Stimulated activated naive CD8-positive, alpha-beta T cell treated with anti-CD3 and anti-CD28 coated beads, Interleukin-15, Interleukin-2, amounts not matched to agents 100 ng/mL and 50 ng/mL, for 24 hours (primary cell): ENCODE measurements at regions not wholly inside any gene's neighbourhood (a gene's known extent, or its start where the extent isn't known, plus 50 kb on each side); places are given as distances from the start of the nearest gene placed in this dataset.

ENCODE experiments used
- H3K27ac Mint-ChIP-seq: one replicate; pipeline ENCODE4 v1.8.0; 2021; ENCODE audit warnings: mild to moderate bottlenecking, mixed read lengths
- H3K27me3 Mint-ChIP-seq: one replicate; pipeline ENCODE4 v1.8.0; 2021; ENCODE audit warnings: mixed read lengths
- H3K36me3 Mint-ChIP-seq: one replicate; pipeline ENCODE4 v1.8.0; 2021; ENCODE audit warnings: low read depth, mixed read lengths
- H3K4me1 Mint-ChIP-seq: one replicate; pipeline ENCODE4 v1.8.0; 2021; ENCODE audit warnings: low read depth, mixed read lengths
- H3K4me3 Mint-ChIP-seq: one replicate; pipeline ENCODE4 v1.8.0; 2021; ENCODE audit warnings: mild to moderate bottlenecking, mixed read lengths
- H3K9me3 Mint-ChIP-seq: one replicate; pipeline ENCODE4 v1.8.0; 2021; ENCODE audit warnings: mixed read lengths

GRCh38 chr13:89738072-89738471 lies 1609.4 kb upstream of the MIR17HG start:
- Mint-ChIP-seq H3K27me3 (no peaks in the 10 kb centered on the region), H3K4me3 (no peak overlapping the region), H3K4me1 (no peaks in the 10 kb centered on the region)

GRCh38 chr13:89740994-89741685 lies 1606.3 kb upstream of the MIR17HG start:
- H3K4me1 Mint-ChIP-seq: no peaks in the 10 kb centered on the region

More at GRCh38 chr13:89738072-89738471, 1609.4 kb upstream of the MIR17HG start:
- H3K27ac Mint-ChIP-seq: no peak overlapping the region
- H3K36me3 Mint-ChIP-seq: no peaks in the 10 kb centered on the region
- peaks cover 5% of the 10 kb centered on the region for H3K9me3 Mint-ChIP-seq

GRCh38 chr13:89746554-89746953 lies 1600.9 kb upstream of the MIR17HG start:
- Mint-ChIP-seq H3K4me3 (no peak overlapping the region), H3K27ac (no peak overlapping the region), H3K4me1 (no peaks in the 10 kb centered on the region), H3K36me3 (no peaks in the 10 kb centered on the region), H3K27me3 (no peaks in the 10 kb centered on the region), H3K9me3 (peaks cover 9% of the 10 kb centered on the region)

More at GRCh38 chr13:89740994-89741685, 1606.3 kb upstream of the MIR17HG start:
- Mint-ChIP-seq H3K9me3 (no peaks in the 10 kb centered on the region), H3K36me3 (no peaks in the 10 kb centered on the region), H3K4me3 (no peak overlapping the region), H3K27me3 (no peaks in the 10 kb centered on the region), H3K27ac (no peak overlapping the region)

GRCh38 chr13:89748716-89749115 lies 1598.8 kb upstream of the MIR17HG start:
- H3K9me3 Mint-ChIP-seq: peaks cover 9% of the 10 kb centered on the region
- H3K4me3 Mint-ChIP-seq: no peak overlapping the region
- H3K27me3 Mint-ChIP-seq: no peaks in the 10 kb centered on the region
- no peaks in the 10 kb centered on the region for H3K36me3 Mint-ChIP-seq
- no peak overlapping the region for H3K27ac Mint-ChIP-seq
- H3K4me1 Mint-ChIP-seq: no peaks in the 10 kb centered on the region

GRCh38 chr13:89749888-89750287 lies 1597.6 kb upstream of the MIR17HG start:
- H3K36me3 Mint-ChIP-seq: no peaks in the 10 kb centered on the region
- no peak overlapping the region for H3K27ac Mint-ChIP-seq
- H3K4me3 Mint-ChIP-seq: no peak overlapping the region
- H3K9me3 Mint-ChIP-seq: peaks cover 9% of the 10 kb centered on the region
- H3K27me3 Mint-ChIP-seq: no peaks in the 10 kb centered on the region
- no peaks in the 10 kb centered on the region for H3K4me1 Mint-ChIP-seq

- Mint-ChIP-seq H3K4me1 (no peaks in the 10 kb centered on the region), H3K27ac (no peak overlapping the region), H3K27me3 (no peaks in the 10 kb centered on the region), H3K9me3 (peaks cover 9% of the 10 kb centered on the region), H3K4me3 (no peak overlapping the region), H3K36me3 (no peaks in the 10 kb centered on the region)
Measured at GRCh38 chr13:89750371-89750770, 1597.1 kb upstream of the MIR17HG start.

GRCh38 chr13:89751432-89751930 lies 1596.0 kb upstream of the MIR17HG start:
- H3K27ac Mint-ChIP-seq: no peak overlapping the region
- no peaks in the 10 kb centered on the region for H3K27me3 Mint-ChIP-seq
- no peaks in the 10 kb centered on the region for H3K4me1 Mint-ChIP-seq
- H3K9me3 Mint-ChIP-seq: peaks cover 13% of the 10 kb centered on the region
- H3K36me3 Mint-ChIP-seq: no peaks in the 10 kb centered on the region
- no peak overlapping the region for H3K4me3 Mint-ChIP-seq

GRCh38 chr13:89752394-89752793 lies 1595.1 kb upstream of the MIR17HG start:
- H3K27me3 Mint-ChIP-seq: no peaks in the 10 kb centered on the region
- no peaks in the 10 kb centered on the region for H3K4me1 Mint-ChIP-seq
- H3K9me3 Mint-ChIP-seq: peaks cover 15% of the 10 kb centered on the region
- H3K36me3 Mint-ChIP-seq: no peaks in the 10 kb centered on the region
- H3K4me3 Mint-ChIP-seq: no peak overlapping the region
- no peak overlapping the region for H3K27ac Mint-ChIP-seq

- Mint-ChIP-seq H3K27ac (no peak overlapping the region), H3K36me3 (no peaks in the 10 kb centered on the region), H3K4me3 (no peak overlapping the region), H3K27me3 (no peaks in the 10 kb centered on the region), H3K4me1 (no peaks in the 10 kb centered on the region), H3K9me3 (peaks cover 25% of the 10 kb centered on the region)
Measured at GRCh38 chr13:89755729-89756492, 1591.6 kb upstream of the MIR17HG start.

GRCh38 chr13:89763005-89763404 lies 1584.5 kb upstream of the MIR17HG start:
- Mint-ChIP-seq H3K4me1 (no peaks in the 10 kb centered on the region), H3K9me3 (peaks cover 15% of the 10 kb centered on the region), H3K27ac (no peak overlapping the region), H3K4me3 (no peak overlapping the region), H3K27me3 (no peaks in the 10 kb centered on the region), H3K36me3 (no peaks in the 10 kb centered on the region)

GRCh38 chr13:89783221-89783755 lies 1564.2 kb upstream of the MIR17HG start:
- H3K4me1 Mint-ChIP-seq: no peaks in the 10 kb centered on the region
- peaks cover 8% of the 10 kb centered on the region for H3K9me3 Mint-ChIP-seq
- no peak overlapping the region for H3K27ac Mint-ChIP-seq
- H3K4me3 Mint-ChIP-seq: no peak overlapping the region
- H3K27me3 Mint-ChIP-seq: no peaks in the 10 kb centered on the region
- no peaks in the 10 kb centered on the region for H3K36me3 Mint-ChIP-seq

GRCh38 chr13:89784161-89784809 lies 1563.2 kb upstream of the MIR17HG start:
- peaks cover 12% of the 10 kb centered on the region for H3K9me3 Mint-ChIP-seq
- no peaks in the 10 kb centered on the region for H3K27me3 Mint-ChIP-seq
- no peaks in the 10 kb centered on the region for H3K4me1 Mint-ChIP-seq
- H3K36me3 Mint-ChIP-seq: no peaks in the 10 kb centered on the region
- no peak overlapping the region for H3K4me3 Mint-ChIP-seq
- H3K27ac Mint-ChIP-seq: no peak overlapping the region

- Mint-ChIP-seq H3K27ac (no peak overlapping the region), H3K27me3 (no peaks in the 10 kb centered on the region), H3K4me3 (no peak overlapping the region), H3K36me3 (no peaks in the 10 kb centered on the region), H3K4me1 (no peaks in the 10 kb centered on the region), H3K9me3 (peaks cover 14% of the 10 kb centered on the region)
Measured at GRCh38 chr13:89786531-89786930, 1561.0 kb upstream of the MIR17HG start.

GRCh38 chr13:89790696-89791095 lies 1556.8 kb upstream of the MIR17HG start:
- Mint-ChIP-seq H3K27ac (no peak overlapping the region), H3K4me1 (no peaks in the 10 kb centered on the region), H3K36me3 (no peaks in the 10 kb centered on the region), H3K4me3 (no peak overlapping the region), H3K27me3 (no peaks in the 10 kb centered on the region), H3K9me3 (peaks cover 18% of the 10 kb centered on the region)
